ENCODE measurements at regions not wholly inside any gene's neighbourhood (a gene's known extent, or its start where the extent isn't known, plus 50 kb on each side); places are given as distances from the start of the nearest gene placed in this dataset.
"Not testable (repeated sequence)": the region's sequence is repeated elsewhere in the genome, so short reads cannot be mapped to it uniquely, and the experiment has no call there.

DNA sequence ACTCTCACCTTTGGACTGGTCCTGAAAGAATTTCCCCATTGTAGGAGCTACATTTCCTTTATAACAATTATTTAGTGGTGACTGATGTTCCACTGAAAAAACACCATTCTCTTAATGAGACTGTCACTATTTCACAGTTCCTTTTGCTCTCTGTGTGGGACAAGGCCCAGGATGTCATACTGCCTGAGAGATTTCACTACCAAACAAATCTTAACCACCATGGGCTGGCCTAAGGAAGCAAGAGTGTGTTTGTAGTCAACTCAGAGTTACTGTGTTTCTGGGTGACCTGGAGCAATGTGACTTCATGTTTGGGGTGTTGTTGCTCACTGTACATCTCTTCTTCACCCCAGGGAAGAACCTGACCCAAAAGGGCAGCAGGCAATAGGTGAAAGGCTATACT is 50.1 kb upstream of the ZNF608 start:
- DNase-seq (ENCODE audit: low spot score), result no peak

GRCh38 chr5:124797665-124798087 is 51.2 kb upstream of the ZNF608 start:
- DNase-seq (ENCODE audit: low spot score), result no peak

DNA sequence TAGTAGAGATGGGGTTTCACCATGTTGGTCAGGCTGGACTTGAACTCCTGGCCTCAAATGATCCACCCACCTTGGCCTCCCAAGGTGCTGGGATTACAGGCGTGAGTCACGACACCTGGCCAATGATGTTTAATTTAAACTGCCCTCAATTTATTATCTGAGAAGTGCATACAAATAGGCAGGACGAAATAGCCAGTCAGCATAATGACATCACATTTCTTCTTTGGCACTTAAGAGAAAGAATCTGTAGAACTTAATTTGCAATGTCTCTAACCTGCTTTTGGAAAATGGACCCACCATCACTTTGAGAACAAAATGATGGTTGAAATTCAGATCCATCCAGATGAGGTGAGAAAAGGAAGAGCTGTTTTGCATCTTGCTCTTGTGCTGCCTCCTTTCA is 52.5 kb upstream of the ZNF608 start:
- no peak for DNase-seq (ENCODE audit: low spot score)

DNA sequence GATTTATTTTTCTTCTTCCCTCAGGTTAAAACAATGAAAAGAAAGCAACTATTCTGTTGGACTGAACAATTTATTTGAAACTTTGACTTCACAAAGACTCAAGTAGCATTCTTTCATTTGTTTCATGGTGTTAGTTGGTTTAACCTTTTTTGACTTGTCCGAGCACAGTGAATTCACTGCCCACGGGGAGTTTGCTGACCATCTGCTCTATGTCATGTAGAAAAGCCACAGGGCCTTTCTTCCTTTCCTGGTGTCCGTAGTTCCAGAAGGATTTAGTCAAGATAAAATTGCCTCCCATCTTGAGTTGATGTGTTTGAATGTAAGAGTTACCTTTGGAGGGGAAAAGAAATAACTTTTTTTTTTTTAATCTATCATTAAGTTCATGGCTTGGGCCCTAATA is 55.1 kb upstream of the ZNF608 start:
- DNase-seq (ENCODE audit: low spot score), result no peak

DNA sequence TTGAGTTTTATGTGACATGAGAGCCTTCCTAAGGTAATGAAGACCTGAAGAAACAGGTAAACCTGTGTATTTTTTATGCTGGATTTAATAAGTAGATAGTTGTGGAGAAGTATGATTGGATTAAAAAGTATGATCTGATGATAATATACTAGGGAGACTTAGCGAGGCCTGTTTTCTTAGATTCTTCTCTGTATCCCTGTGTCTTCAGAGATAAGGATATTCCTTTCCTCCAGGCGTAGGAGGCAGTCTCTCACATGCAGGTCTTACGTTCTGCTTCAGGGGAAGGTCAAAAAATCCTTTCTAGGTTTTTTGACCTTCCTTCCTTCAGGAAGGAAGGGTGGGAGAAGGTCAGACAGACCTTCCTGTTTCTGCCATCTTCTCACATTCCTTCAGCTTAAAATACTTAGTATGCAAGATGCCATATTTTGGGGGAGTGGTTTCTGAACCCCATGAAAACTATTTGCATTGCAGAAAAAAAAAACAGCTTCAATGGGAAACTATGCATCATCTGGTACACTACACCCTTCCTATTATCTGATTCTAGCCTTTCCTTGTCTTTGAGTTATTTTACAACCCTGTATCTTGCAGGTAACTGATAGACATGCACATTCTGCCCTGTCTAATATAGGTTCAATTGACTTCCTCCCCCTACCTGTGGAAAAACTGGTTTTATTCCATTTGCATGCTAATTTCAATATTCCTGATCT is 57.3 kb upstream of the ZNF608 start:
- no peak for DNase-seq (ENCODE audit: low spot score)

DNA sequence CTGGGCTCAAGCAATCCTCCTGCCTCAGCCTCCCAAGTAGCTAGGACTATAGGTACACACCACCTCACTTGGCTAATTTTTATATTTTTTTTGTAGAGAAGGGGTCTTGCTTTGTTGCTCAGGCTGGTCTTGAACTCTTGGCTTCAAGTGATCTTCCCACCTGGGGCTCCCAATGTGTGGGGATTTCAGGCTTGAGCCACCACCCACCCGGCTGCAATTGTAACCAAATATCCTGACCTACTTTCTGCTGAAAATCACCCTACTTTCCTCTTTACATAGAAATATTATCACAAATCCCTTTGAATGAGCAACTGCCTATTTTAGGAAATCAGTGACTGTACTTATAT is 59.6 kb upstream of the ZNF608 start:
- no peak for DNase-seq (ENCODE audit: low spot score)

DNA sequence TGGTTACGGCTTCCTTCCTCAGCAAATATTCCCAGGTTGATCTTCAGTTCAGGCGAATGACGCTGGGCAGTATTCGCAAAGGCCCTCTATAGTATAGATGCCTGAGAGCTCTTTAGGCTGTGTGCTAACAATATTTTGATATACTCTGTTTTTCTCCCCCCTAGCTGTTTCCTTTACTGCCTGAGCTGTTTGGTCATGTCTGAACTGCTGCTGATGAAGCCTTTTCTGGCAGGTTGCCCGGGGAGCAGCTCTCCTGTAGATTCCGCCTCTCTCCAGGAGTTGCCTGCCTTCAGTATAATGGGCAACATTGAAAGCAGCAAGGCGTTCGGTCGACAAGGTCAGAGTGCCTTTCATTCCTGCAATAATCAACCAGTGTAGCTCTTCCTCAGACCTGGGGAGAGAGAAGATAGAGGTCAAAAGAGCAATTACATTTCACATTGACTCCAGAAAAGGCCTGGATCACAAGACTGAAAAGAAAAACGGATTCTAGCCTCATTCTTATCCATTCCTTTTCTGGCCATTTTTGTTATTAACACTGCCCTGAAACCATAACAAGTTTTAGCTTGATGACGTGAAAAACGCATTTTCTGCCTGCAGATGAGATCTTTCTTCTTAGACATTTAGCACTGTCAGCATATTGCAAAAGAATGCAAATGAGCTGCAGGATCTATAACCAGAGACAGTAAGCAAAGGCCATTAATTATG is 60.1 kb upstream of the ZNF608 start:
- peak; percentile 87 for DNase-seq (ENCODE audit: low spot score)

DNA sequence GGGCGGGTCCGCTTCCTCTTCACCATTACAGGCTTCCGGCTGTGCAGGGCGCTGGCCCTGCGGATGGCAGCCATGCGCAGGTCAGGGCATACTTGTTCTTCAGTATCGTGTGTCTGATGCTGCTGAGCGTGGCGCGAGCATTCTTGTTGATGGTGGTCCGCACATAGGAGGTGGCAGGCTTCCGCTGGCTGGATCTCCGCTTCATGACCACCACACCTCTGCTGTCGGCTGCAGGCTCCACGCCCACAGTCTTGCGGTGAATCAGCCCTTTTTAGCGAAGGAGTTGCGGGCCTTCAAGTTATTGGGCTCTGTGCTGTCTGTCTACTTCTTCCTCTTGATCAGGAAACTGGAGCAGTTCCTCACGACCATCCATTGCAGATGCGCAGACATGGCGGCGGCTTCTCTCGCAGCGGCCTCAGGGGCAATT is 62.4 kb upstream of the ZNF608 start:
- no peak for DNase-seq (ENCODE audit: low spot score)

- no peak for DNase-seq (ENCODE audit: low spot score)
Observed at GRCh38 chr5:124810396-124811006, 64.1 kb upstream of the ZNF608 start.

GRCh38 chr5:124812771-124813358 is 66.4 kb upstream of the ZNF608 start:
- no peak for DNase-seq (ENCODE audit: low spot score)

- DNase-seq (ENCODE audit: low spot score), result no peak
Observed at GRCh38 chr5:124816381-124816780, 69.9 kb upstream of the ZNF608 start.

GRCh38 chr5:124819201-124819600 is 72.8 kb upstream of the ZNF608 start:
- no peak for DNase-seq (ENCODE audit: low spot score)

GRCh38 chr5:124822647-124823046 is 76.2 kb upstream of the ZNF608 start:
- no peak for DNase-seq (ENCODE audit: low spot score)

DNA sequence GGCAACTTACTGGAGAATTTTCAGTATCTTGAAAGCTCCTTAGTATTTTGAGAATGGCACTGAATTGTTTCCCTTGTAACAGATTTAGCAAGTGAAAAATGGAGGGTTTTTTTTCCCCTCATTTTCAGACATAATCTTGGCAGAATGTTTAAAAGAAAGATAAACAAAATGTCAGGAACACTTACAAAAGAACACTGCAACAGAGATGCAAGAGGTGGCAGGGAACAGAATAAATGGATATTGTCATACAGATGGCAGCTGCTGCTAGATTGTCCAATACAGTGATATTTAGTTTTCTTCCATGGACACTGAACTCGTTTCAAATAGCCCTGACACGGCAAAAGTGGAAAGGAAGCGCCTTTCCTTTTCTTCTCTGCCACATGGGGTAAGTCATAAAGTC is 76.9 kb upstream of the ZNF608 start:
- DNase-seq (ENCODE audit: low spot score), result no peak

- DNase-seq (ENCODE audit: low spot score), result no peak
Observed at GRCh38 chr5:124824637-124825158, 78.3 kb upstream of the ZNF608 start.

GRCh38 chr5:124825250-124825982 is 79.0 kb upstream of the ZNF608 start:
- no peak for DNase-seq (ENCODE audit: low spot score)

DNA sequence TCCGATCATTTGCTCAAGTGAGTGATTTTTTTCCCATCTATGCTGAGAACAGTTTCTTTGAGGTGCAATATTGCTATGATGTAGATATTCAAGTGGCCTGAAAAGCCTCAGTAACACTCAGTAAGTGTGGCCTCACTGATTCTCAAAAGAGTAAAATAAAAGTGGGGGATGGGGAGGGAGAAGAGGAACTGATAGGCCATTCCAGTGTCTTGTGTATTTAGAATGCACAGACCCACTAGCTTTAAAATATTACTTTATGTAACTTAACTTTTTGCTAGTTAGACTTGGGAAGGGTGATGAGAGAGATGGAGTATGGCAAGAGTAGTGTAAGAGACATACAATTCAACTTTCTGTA is 79.5 kb upstream of the ZNF608 start:
- DNase-seq (ENCODE audit: low spot score), result no peak

DNA sequence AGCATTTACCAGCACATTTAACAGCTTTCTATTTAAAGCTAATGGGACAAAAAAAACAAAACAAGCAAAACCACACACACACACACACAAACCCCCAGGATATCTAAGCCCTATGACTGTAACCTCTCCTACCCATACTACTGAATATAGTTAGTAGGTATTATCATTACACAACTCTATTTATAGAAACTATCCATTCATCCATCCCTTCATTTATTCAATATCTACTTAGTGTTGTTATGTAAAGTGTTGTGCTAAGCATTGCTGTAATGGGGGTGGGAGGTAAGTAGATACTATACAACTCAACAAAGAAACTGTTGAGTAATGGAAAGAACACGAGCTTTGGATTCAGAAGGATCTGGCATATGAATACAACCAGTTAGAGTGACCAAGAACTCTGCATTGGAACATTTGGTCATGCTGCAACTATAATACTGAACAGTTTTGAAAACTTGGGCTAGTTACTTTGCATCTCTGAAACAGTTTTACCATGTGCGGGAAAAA is 82.3 kb upstream of the ZNF608 start:
- no peak for DNase-seq (ENCODE audit: low spot score)

GRCh38 chr5:124831687-124832240 is 85.3 kb upstream of the ZNF608 start:
- no peak for DNase-seq (ENCODE audit: low spot score)

GRCh38 chr5:124832510-124832909 is 86.1 kb upstream of the ZNF608 start:
- no peak for DNase-seq (ENCODE audit: low spot score)

- DNase-seq (ENCODE audit: low spot score), result not testable (repeated sequence)
Observed at GRCh38 chr5:124836314-124836713, 89.9 kb upstream of the ZNF608 start.
